Mesenchymal stem cell (in vitro differentiated cells and primary cell): ENCODE measurements at regions not wholly inside any gene's neighbourhood (a gene's known extent, or its start where the extent isn't known, plus 50 kb on each side); places are given as distances from the start of the nearest gene placed in this dataset.
"Not testable (repeated sequence)": the region's sequence is repeated elsewhere in the genome, so short reads cannot be mapped to it uniquely, and the experiment has no call there.

Source experiments
- DNase-seq: peaks from one replicate; pipeline ENCODE4 v3.0.0-alpha.2; 2013
- H2AFZ ChIP-seq: one replicate; pipeline ENCODE4 v1.6.1; 2013; ENCODE audit warnings: low read depth, mild to moderate bottlenecking, control low read depth, inconsistent platforms, low read length, moderate library complexity
- H2AK5ac ChIP-seq: 2 replicates; pipeline ENCODE4 v1.6.1; 2013; ENCODE audit warnings: low read length, moderate library complexity, mild to moderate bottlenecking, inconsistent platforms; ENCODE audit not compliant: severe bottlenecking
- H2BK120ac ChIP-seq: one replicate; pipeline ENCODE4 v1.6.1; 2013; ENCODE audit warnings: low read depth, mild to moderate bottlenecking, inconsistent platforms, low read length, moderate library complexity
- H2BK12ac ChIP-seq, 2 experiments: one replicate each; pipeline ENCODE4 v1.6.1; 2013; ENCODE audit warnings: inconsistent platforms in 2 of 2, low read length in 2 of 2, mild to moderate bottlenecking in 2 of 2, moderate library complexity in 2 of 2, control low read depth in 1 of 2
- H2BK15ac ChIP-seq: one replicate; pipeline ENCODE4 v1.6.1; 2013; ENCODE audit warnings: mild to moderate bottlenecking, low read depth, inconsistent platforms; ENCODE audit not compliant: poor library complexity, severe bottlenecking
- H2BK5ac ChIP-seq: 2 replicates; pipeline ENCODE4 v1.6.1; 2013; ENCODE audit warnings: low read depth, mild to moderate bottlenecking, low read length, control low read depth, inconsistent platforms; ENCODE audit not compliant: poor library complexity, severe bottlenecking
- H3K14ac ChIP-seq, 2 experiments: one replicate each; pipeline ENCODE4 v1.6.1; 2013; ENCODE audit warnings: inconsistent platforms in 2 of 2, low read length in 2 of 2, control low read depth in 1 of 2, mild to moderate bottlenecking in 1 of 2, moderate library complexity in 1 of 2
- H3K18ac ChIP-seq, 2 experiments: one replicate each; pipeline ENCODE4 v1.6.1; 2013; ENCODE audit warnings: inconsistent platforms in 2 of 2, low read length in 2 of 2, control low read depth in 1 of 2, low read depth in 1 of 2, mild to moderate bottlenecking in 1 of 2
- H3K23ac ChIP-seq, 2 experiments: one replicate each; pipeline ENCODE4 v1.6.1; 2013; ENCODE audit warnings: inconsistent platforms in 2 of 2, low read length in 2 of 2, mild to moderate bottlenecking in 2 of 2, moderate library complexity in 2 of 2, control low read depth in 1 of 2
- H3K27ac ChIP-seq: 2 replicates; pipeline ENCODE4 v1.5.1; 2013; ENCODE audit warnings: mild to moderate bottlenecking, moderate library complexity, low read length, control low read depth, inconsistent platforms; ENCODE audit not compliant: poor library complexity, severe bottlenecking
- H3K27me3 ChIP-seq, 2 experiments: 2 replicates each; pipeline versions ENCODE4 v1.6.1 to v1.7.0; 2013; ENCODE audit warnings: low read length in 2 of 2, mild to moderate bottlenecking in 2 of 2, moderate library complexity in 2 of 2, control low read depth in 1 of 2, inconsistent platforms in 1 of 2; ENCODE audit not compliant: control insufficient read depth in 1 of 2, insufficient read depth in 1 of 2
- H3K36me3 ChIP-seq, 2 experiments: 2 replicates each; pipeline versions ENCODE4 v1.6.1 to v1.7.0; 2013; ENCODE audit warnings: low read length in 2 of 2, control low read depth in 1 of 2, inconsistent platforms in 1 of 2, low read depth in 1 of 2, mild to moderate bottlenecking in 1 of 2; ENCODE audit not compliant: insufficient read depth in 2 of 2, control insufficient read depth in 1 of 2
- H3K4ac ChIP-seq, 2 experiments: one replicate each; pipeline ENCODE4 v1.6.1; 2013; ENCODE audit warnings: inconsistent platforms in 2 of 2, low read length in 2 of 2, mild to moderate bottlenecking in 2 of 2, moderate library complexity in 2 of 2, control low read depth in 1 of 2, low read depth in 1 of 2
- H3K4me1 ChIP-seq: 2 replicates; pipeline ENCODE4 v1.6.1; 2013; ENCODE audit warnings: low read depth, low read length, control low read depth; ENCODE audit not compliant: control insufficient read depth, insufficient read depth
- H3K4me2 ChIP-seq: 2 replicates; pipeline ENCODE4 v1.6.1; 2013; ENCODE audit warnings: low read length, mild to moderate bottlenecking, inconsistent platforms; ENCODE audit not compliant: poor library complexity, severe bottlenecking
- H3K4me3 ChIP-seq, 2 experiments: 2 replicates each; pipeline versions ENCODE4 v1.5.1 to v1.7.0; 2013; ENCODE audit warnings: low read length in 2 of 2, mild to moderate bottlenecking in 2 of 2, control low read depth in 1 of 2, low read depth in 1 of 2; ENCODE audit not compliant: insufficient read depth in 1 of 2
- H3K79me1 ChIP-seq: replicated peaks from 2 replicates; pipeline ENCODE4 v1.6.1; 2013; ENCODE audit warnings: mild to moderate bottlenecking, control low read depth, low read length, inconsistent platforms; ENCODE audit not compliant: poor library complexity, severe bottlenecking
- H3K9ac ChIP-seq: 2 replicates; pipeline ENCODE4 v1.7.0; 2013; ENCODE audit warnings: mild to moderate bottlenecking, low read length, moderate library complexity
- H3K9me3 ChIP-seq: 2 replicates; pipeline ENCODE4 v1.7.0; 2013; ENCODE audit warnings: mild to moderate bottlenecking, low read length; ENCODE audit not compliant: control insufficient read depth
- H4K8ac ChIP-seq: one replicate; pipeline ENCODE4 v1.6.1; 2013; ENCODE audit warnings: inconsistent platforms, mild to moderate bottlenecking, low read length, moderate library complexity
- H4K91ac ChIP-seq: one replicate; pipeline ENCODE4 v1.6.1; 2013; ENCODE audit warnings: mild to moderate bottlenecking, low read length, inconsistent platforms
- WGBS: methylation state at CpG from one replicate; pipeline ENCODE4 v1.1.7; 2013; ENCODE audit warnings: mixed read lengths; 5-methylcytosine and 5-hydroxymethylcytosine counted together

- no peak overlapping the region for H2AFZ ChIP-seq
- H3K9ac ChIP-seq: no peak overlapping the region
- WGBS: 80% methylated on average over 3 of the region's 7 CpGs
- no peak overlapping the region for H3K14ac ChIP-seq
- no peak overlapping the region for H2BK12ac ChIP-seq
- no peaks in the 10 kb centered on the region for H3K27me3 ChIP-seq
- H3K4ac ChIP-seq: no peak overlapping the region
- no peak overlapping the region for H3K18ac ChIP-seq
- no peaks in the 10 kb centered on the region for H3K4me1 ChIP-seq
- no peak overlapping the region for H2AK5ac ChIP-seq
- DNase-seq: no peak
- H3K9me3 ChIP-seq: no peaks in the 10 kb centered on the region
- no peak overlapping the region for H3K23ac ChIP-seq
- no peak overlapping the region for H2BK15ac ChIP-seq
- H2BK120ac ChIP-seq: no peak overlapping the region
- no peak overlapping the region for H3K27ac ChIP-seq
- no peaks in the 10 kb centered on the region for H3K79me1 ChIP-seq
- no peak overlapping the region for H3K4me3 ChIP-seq
- no peaks in the 10 kb centered on the region for H3K36me3 ChIP-seq
- H4K91ac ChIP-seq: no peak overlapping the region
- no peak overlapping the region for H2BK5ac ChIP-seq
- no peak overlapping the region for H3K4me2 ChIP-seq
- no peak overlapping the region for H4K8ac ChIP-seq
These were observed 216.1 kb downstream of the TMEM121 start for GRCh38 chr14:105742531-105742848.

DNA sequence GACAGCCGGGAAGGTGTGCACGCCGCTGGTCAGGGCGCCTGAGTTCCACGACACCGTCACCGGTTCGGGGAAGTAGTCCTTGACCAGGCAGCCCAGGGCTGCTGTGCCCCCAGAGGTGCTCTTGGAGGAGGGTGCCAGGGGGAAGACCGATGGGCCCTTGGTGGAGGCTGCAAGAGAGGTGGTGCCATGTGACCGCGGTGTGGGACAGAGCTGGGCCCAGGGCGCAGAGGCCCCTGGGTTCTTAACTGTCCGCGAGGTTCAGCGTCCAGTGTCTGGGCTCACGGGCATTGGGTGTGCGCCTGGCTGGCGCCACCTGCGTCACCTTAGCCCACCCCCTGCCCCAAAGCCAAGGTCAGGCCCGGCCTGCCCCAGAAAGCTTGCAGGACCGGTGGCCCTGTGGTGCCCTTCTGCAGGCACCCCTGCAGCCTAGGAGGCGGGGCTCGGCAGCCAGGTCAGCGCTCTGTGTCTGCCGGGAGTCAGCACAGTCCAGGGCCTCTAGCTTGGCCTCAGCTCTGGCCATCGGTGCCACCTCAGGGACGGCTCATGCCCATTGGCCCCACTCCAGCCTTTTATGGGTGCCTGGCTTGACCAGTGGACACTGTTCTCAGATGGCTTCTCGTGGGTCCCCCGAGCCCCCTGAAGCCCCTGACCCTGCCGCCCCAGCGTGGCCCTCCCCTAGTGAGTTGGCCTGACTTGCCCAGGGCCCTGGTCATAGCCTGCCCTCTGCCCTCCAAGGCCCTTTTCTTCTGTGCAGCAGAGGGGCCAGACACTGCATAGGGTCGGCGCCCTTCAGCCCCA lies 216.7 kb downstream of the TMEM121 start:
- H3K18ac ChIP-seq, H2AFZ ChIP-seq, H3K14ac ChIP-seq, H4K91ac ChIP-seq, H2BK120ac ChIP-seq, H3K27me3 ChIP-seq, H4K8ac ChIP-seq, H3K9me3 ChIP-seq, H3K4ac ChIP-seq, DNase-seq, H3K9ac ChIP-seq, H3K4me3 ChIP-seq, H2BK12ac ChIP-seq, H3K79me1 ChIP-seq, H2AK5ac ChIP-seq, H2BK15ac ChIP-seq, H3K23ac ChIP-seq, H3K36me3 ChIP-seq, H3K27ac ChIP-seq, H3K4me1 ChIP-seq, H3K4me2 ChIP-seq, H2BK5ac ChIP-seq: not testable (repeated sequence)
- WGBS: 76% methylated on average over 21 of the region's 33 CpGs

DNA sequence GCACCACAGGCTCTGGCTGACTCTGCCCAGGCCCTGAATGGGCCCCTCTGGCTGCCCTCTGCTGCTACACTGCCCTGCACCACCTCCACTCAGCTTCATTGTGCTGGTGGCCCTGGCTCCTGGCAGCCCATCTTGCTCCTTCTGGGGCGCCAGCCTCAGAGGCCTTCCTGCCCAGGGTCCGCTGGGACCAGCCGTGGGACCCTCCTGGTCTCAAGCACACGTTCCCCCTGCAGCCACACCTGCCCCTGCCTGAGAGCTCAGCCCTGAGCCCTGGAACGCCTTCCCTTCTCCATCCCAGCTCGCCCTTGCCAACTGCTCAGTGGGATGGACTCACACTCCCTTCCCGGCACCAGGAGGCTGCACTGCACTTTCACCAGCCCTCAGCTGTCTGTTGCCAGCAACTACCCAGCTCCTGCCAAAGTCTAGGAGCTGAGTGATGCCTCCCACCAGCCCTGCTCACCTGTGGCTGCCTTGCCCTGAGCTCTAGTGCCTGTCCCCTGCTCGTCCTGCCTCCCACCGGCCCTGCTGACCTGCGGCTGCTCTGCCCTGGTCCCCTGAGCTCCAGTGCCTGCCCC lies 217.9 kb downstream of the TMEM121 start:
- not testable (repeated sequence) for H3K4me1 ChIP-seq, H4K8ac ChIP-seq, H3K4ac ChIP-seq, H2BK15ac ChIP-seq, H3K9ac ChIP-seq, H2BK120ac ChIP-seq, H3K4me2 ChIP-seq, H3K4me3 ChIP-seq, H2AFZ ChIP-seq, H3K14ac ChIP-seq, H3K23ac ChIP-seq, H2BK12ac ChIP-seq, H3K79me1 ChIP-seq, H2AK5ac ChIP-seq, H2BK5ac ChIP-seq, H3K27ac ChIP-seq, H3K9me3 ChIP-seq, H3K18ac ChIP-seq, H3K27me3 ChIP-seq, H4K91ac ChIP-seq, H3K36me3 ChIP-seq, DNase-seq
- 70% methylated on average over 7 of the region's 10 CpGs for WGBS

GRCh38 chr14:105745433-105746123 lies 219.2 kb downstream of the TMEM121 start:
- H2BK12ac ChIP-seq: no peak overlapping the region
- 66% methylated on average over 6 of the region's 6 CpGs for WGBS
- H3K4me3 ChIP-seq: no peak overlapping the region
- H3K18ac ChIP-seq: no peak overlapping the region
- no peak overlapping the region for H3K9ac ChIP-seq
- no peak overlapping the region for H2AK5ac ChIP-seq
- H3K4me2 ChIP-seq: no peak overlapping the region
- no peaks in the 10 kb centered on the region for H3K36me3 ChIP-seq
- H2BK120ac ChIP-seq: no peak overlapping the region
- no peak overlapping the region for H2AFZ ChIP-seq
- H2BK5ac ChIP-seq: no peak overlapping the region
- H3K9me3 ChIP-seq: no peaks in the 10 kb centered on the region
- no peak overlapping the region for H3K4ac ChIP-seq
- no peak overlapping the region for H4K91ac ChIP-seq
- H3K27me3 ChIP-seq: no peaks in the 10 kb centered on the region
- no peak overlapping the region for H2BK15ac ChIP-seq
- H3K14ac ChIP-seq: no peak overlapping the region
- no peak for DNase-seq
- no peaks in the 10 kb centered on the region for H3K4me1 ChIP-seq
- no peak overlapping the region for H3K23ac ChIP-seq
- H4K8ac ChIP-seq: no peak overlapping the region
- no peaks in the 10 kb centered on the region for H3K79me1 ChIP-seq
- no peak overlapping the region for H3K27ac ChIP-seq
